Karpas-422 (cell line): ENCODE measurements at regions not wholly inside any gene's neighbourhood (a gene's known extent, or its start where the extent isn't known, plus 50 kb on each side); places are given as distances from the start of the nearest gene placed in this dataset.

Source experiments
- DNase-seq: peaks from one replicate; pipeline ENCODE4 v3.0.0-alpha.2; 2015
- H2AFZ ChIP-seq: fragments of 200-600 bp; sonication (generic); 2 replicates; pipeline ENCODE4 v1.6.1; 2014; ENCODE audit warnings: antibody characterized with exemption, low read length, mixed read lengths
- H3K27ac ChIP-seq: fragments of 200-600 bp; sonication (generic); 2 replicates; pipeline ENCODE4 v1.5.1; 2014; ENCODE audit warnings: mild to moderate bottlenecking, low read length, moderate library complexity
- H3K27me3 ChIP-seq: fragments of 200-600 bp; sonication (generic); 2 replicates; pipeline ENCODE4 v1.6.1; 2014; ENCODE audit warnings: low read length, mixed read lengths
- H3K36me3 ChIP-seq: fragments of 200-600 bp; sonication (generic); 2 replicates; pipeline ENCODE4 v1.6.1; 2014; ENCODE audit warnings: low read length, mixed read lengths; ENCODE audit not compliant: insufficient read depth
- H3K4me1 ChIP-seq: fragments of 200-600 bp; sonication (generic); 2 replicates; pipeline ENCODE4 v1.6.1; 2014; ENCODE audit warnings: mild to moderate bottlenecking, low read length, mixed read lengths
- H3K4me2 ChIP-seq: fragments of 200-600 bp; sonication (generic); 2 replicates; pipeline ENCODE4 v1.6.1; 2014; ENCODE audit warnings: low read length, low read depth, mild to moderate bottlenecking; ENCODE audit not compliant: poor library complexity, severe bottlenecking
- H3K4me3 ChIP-seq: fragments of 200-600 bp; sonication (generic); 2 replicates; pipeline ENCODE4 v1.5.1; 2014; ENCODE audit warnings: mild to moderate bottlenecking, antibody characterized with exemption, low read length, mixed read lengths
- H3K79me2 ChIP-seq: fragments of 200-600 bp; sonication (generic); 2 replicates; pipeline ENCODE4 v1.6.1; 2014; ENCODE audit warnings: mild to moderate bottlenecking, low read length, mixed read lengths
- H3K9ac ChIP-seq: fragments of 200-600 bp; sonication (generic); 2 replicates; pipeline ENCODE4 v1.6.0; 2014; ENCODE audit warnings: low read length
- H3K9me2 ChIP-seq: fragments of 200-600 bp; sonication (generic), shearing (Covaris generic); replicated peaks from 2 replicates; pipeline ENCODE4 v1.6.0; 2014; ENCODE audit warnings: mild to moderate bottlenecking, low read length, moderate library complexity; ENCODE audit not compliant: insufficient read depth
- H3K9me3 ChIP-seq: fragments of 300-700, 200-600 bp; sonication (generic); 2 replicates; pipeline ENCODE4 v1.6.1; 2014; ENCODE audit warnings: low read length, mixed read lengths
- H4K20me1 ChIP-seq: fragments of 200-600 bp; sonication (generic); 2 replicates; pipeline ENCODE4 v1.6.1; 2014; ENCODE audit warnings: mild to moderate bottlenecking, antibody characterized with exemption, low read length, low read depth; ENCODE audit not compliant: insufficient read depth

DNA sequence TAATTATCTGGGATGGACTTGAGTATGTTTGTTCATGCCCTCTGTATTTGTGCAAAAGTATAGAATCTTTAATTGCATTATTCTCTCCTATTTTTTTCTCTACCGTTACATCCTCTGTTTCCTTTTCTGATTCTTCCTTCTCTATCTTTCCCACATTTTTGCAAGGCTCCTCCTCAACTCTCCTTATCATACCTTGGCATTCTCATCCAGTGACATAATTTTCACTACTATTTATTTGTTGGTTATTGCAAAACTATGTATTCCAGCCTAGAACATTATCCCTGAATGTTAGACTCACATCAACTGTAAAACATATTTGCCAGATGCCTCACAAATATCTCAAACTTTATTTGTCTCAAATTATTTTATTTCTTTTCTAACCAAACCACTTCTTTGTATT is 381.9 kb downstream of the COL11A1 start:
- no peak overlapping the region for H3K9ac ChIP-seq
- no peak overlapping the region for H3K27ac ChIP-seq
- no peaks in the 10 kb centered on the region for H3K79me2 ChIP-seq
- H3K9me3 ChIP-seq: peaks cover 10% of the 10 kb centered on the region; the same call in 1 of the 2 replicates
- no peak overlapping the region for H3K4me2 ChIP-seq
- H3K27me3 ChIP-seq: no peaks in the 10 kb centered on the region
- no peaks in the 10 kb centered on the region; the same call in 1 of the 2 replicates for H3K9me2 ChIP-seq
- H3K36me3 ChIP-seq: no peaks in the 10 kb centered on the region
- no peaks in the 10 kb centered on the region for H3K4me1 ChIP-seq
- no peak overlapping the region for H2AFZ ChIP-seq
- no peaks in the 10 kb centered on the region for H4K20me1 ChIP-seq
- DNase-seq: no peak
- no peak overlapping the region for H3K4me3 ChIP-seq

GRCh38 chr1:102724741-102725140 is 383.6 kb downstream of the COL11A1 start:
- H3K36me3 ChIP-seq: no peaks in the 10 kb centered on the region
- no peak overlapping the region for H3K27ac ChIP-seq
- H4K20me1 ChIP-seq: no peaks in the 10 kb centered on the region
- no peak overlapping the region for H3K4me3 ChIP-seq
- H2AFZ ChIP-seq: no peak overlapping the region
- H3K27me3 ChIP-seq: no peaks in the 10 kb centered on the region
- no peaks in the 10 kb centered on the region for H3K79me2 ChIP-seq
- H3K9me3 ChIP-seq: peaks cover 2% of the 10 kb centered on the region; the same call in 1 of the 2 replicates
- H3K4me2 ChIP-seq: no peak overlapping the region
- DNase-seq: no peak
- H3K9me2 ChIP-seq: no peaks in the 10 kb centered on the region
- no peaks in the 10 kb centered on the region for H3K4me1 ChIP-seq
- H3K9ac ChIP-seq: no peak overlapping the region

DNA sequence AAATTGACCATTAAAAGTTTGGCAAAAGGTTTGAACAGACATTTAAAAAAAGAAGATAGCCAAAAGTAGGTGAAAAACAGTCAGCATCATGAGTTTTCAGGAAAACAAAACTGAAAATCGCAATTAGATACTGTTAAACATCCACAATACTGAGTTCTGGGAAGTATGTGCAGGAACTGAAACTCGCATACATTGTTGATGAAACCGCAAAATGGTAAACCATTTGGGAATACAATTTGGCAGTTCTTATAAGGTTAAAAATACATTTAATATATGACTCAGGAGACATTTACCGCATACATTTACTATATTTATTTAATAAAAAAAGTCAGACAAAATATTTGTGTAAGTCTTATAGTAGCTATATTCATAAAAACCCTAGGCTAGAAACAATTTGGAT is 393.2 kb downstream of the COL11A1 start:
- Histone ChIP-seq H2AFZ (no peak overlapping the region), H3K9me2 (no peaks in the 10 kb centered on the region; the same call in 1 of the 2 replicates), H3K27me3 (no peaks in the 10 kb centered on the region), H3K27ac (no peak overlapping the region), H3K36me3 (no peaks in the 10 kb centered on the region), H3K9me3 (no peaks in the 10 kb centered on the region; the same call in 1 of the 2 replicates), H3K79me2 (no peaks in the 10 kb centered on the region), H3K4me1 (no peaks in the 10 kb centered on the region), H3K4me2 (no peak overlapping the region), H4K20me1 (no peaks in the 10 kb centered on the region), H3K9ac (no peak overlapping the region), H3K4me3 (no peak overlapping the region)
- no peak for DNase-seq

GRCh38 chr1:102699524-102699923 is 408.8 kb downstream of the COL11A1 start:
- peaks cover 4% of the 10 kb centered on the region; the same call in 1 of the 2 replicates for H3K9me3 ChIP-seq
- H3K27ac ChIP-seq: no peak overlapping the region
- no peak overlapping the region for H2AFZ ChIP-seq
- H3K36me3 ChIP-seq: no peaks in the 10 kb centered on the region
- H3K4me3 ChIP-seq: no peak overlapping the region
- H3K9me2 ChIP-seq: no peaks in the 10 kb centered on the region
- H3K4me1 ChIP-seq: no peaks in the 10 kb centered on the region
- H3K79me2 ChIP-seq: no peaks in the 10 kb centered on the region
- no peak overlapping the region for H3K9ac ChIP-seq
- H3K27me3 ChIP-seq: no peaks in the 10 kb centered on the region
- H4K20me1 ChIP-seq: no peaks in the 10 kb centered on the region
- no peak for DNase-seq
- H3K4me2 ChIP-seq: no peak overlapping the region

- DNase-seq: no peak
- Histone ChIP-seq H3K9ac (no peak overlapping the region), H4K20me1 (no peaks in the 10 kb centered on the region), H3K27me3 (no peaks in the 10 kb centered on the region), H3K27ac (no peak overlapping the region), H3K4me2 (no peak overlapping the region), H3K9me3 (peaks cover 5% of the 10 kb centered on the region; the same call in 1 of the 2 replicates), H2AFZ (no peak overlapping the region), H3K79me2 (no peaks in the 10 kb centered on the region), H3K36me3 (no peaks in the 10 kb centered on the region), H3K4me1 (no peaks in the 10 kb centered on the region), H3K9me2 (no peaks in the 10 kb centered on the region), H3K4me3 (no peak overlapping the region)
Measured at GRCh38 chr1:102693345-102693744, 415.0 kb downstream of the COL11A1 start.

GRCh38 chr1:102691592-102692090 is 416.7 kb downstream of the COL11A1 start:
- no peak overlapping the region for H3K4me3 ChIP-seq
- H3K9ac ChIP-seq: no peak overlapping the region
- H3K4me2 ChIP-seq: no peak overlapping the region
- H2AFZ ChIP-seq: no peak overlapping the region
- peaks cover 5% of the 10 kb centered on the region; the same call in 1 of the 2 replicates for H3K9me3 ChIP-seq
- H3K79me2 ChIP-seq: no peaks in the 10 kb centered on the region
- H4K20me1 ChIP-seq: no peaks in the 10 kb centered on the region
- no peaks in the 10 kb centered on the region for H3K4me1 ChIP-seq
- no peaks in the 10 kb centered on the region for H3K36me3 ChIP-seq
- H3K27ac ChIP-seq: no peak overlapping the region
- DNase-seq: no peak
- no peaks in the 10 kb centered on the region for H3K9me2 ChIP-seq
- no peaks in the 10 kb centered on the region for H3K27me3 ChIP-seq

- H3K27ac ChIP-seq: no peak overlapping the region
- H3K4me2 ChIP-seq: no peak overlapping the region
- no peaks in the 10 kb centered on the region for H3K27me3 ChIP-seq
- H4K20me1 ChIP-seq: no peaks in the 10 kb centered on the region
- no peaks in the 10 kb centered on the region for H3K36me3 ChIP-seq
- peaks cover 9% of the 10 kb centered on the region for H3K9me3 ChIP-seq
- no peak overlapping the region for H3K9ac ChIP-seq
- no peak overlapping the region for H3K4me3 ChIP-seq
- H2AFZ ChIP-seq: no peak overlapping the region
- H3K79me2 ChIP-seq: no peaks in the 10 kb centered on the region
- no peaks in the 10 kb centered on the region for H3K9me2 ChIP-seq
- H3K4me1 ChIP-seq: no peaks in the 10 kb centered on the region
- DNase-seq: no peak
Measured at GRCh38 chr1:102687383-102687782, 420.9 kb downstream of the COL11A1 start.

GRCh38 chr1:102661481-102661880 is 446.8 kb downstream of the COL11A1 start:
- Histone ChIP-seq H3K9ac (no peak overlapping the region), H3K27me3 (no peaks in the 10 kb centered on the region), H3K9me2 (no peaks in the 10 kb centered on the region), H3K36me3 (no peaks in the 10 kb centered on the region), H3K4me2 (no peak overlapping the region), H3K9me3 (no peaks in the 10 kb centered on the region), H3K4me3 (no peak overlapping the region), H4K20me1 (no peaks in the 10 kb centered on the region), H3K27ac (no peak overlapping the region), H3K79me2 (no peaks in the 10 kb centered on the region), H3K4me1 (no peaks in the 10 kb centered on the region), H2AFZ (no peak overlapping the region)
- no peak for DNase-seq
